Progenitor cell of endocrine pancreas (in vitro differentiated cells): ENCODE measurements at regions not wholly inside any gene's neighbourhood (a gene's known extent, or its start where the extent isn't known, plus 50 kb on each side); places are given as distances from the start of the nearest gene placed in this dataset.

Experiments
- DNase-seq: peaks from one replicate; pipeline ENCODE4 v3.0.0; 2021; ENCODE audit warnings: low spot score; ENCODE audit not compliant: unreplicated experiment
- H3K27ac Mint-ChIP-seq: 2 replicates; pipeline ENCODE4 v1.8.0; 2021; ENCODE audit warnings: mild to moderate bottlenecking, moderate library complexity, mixed read lengths
- H3K27me3 Mint-ChIP-seq: 2 replicates; pipeline ENCODE4 v1.8.0; 2021; ENCODE audit warnings: mixed read lengths
- H3K36me3 Mint-ChIP-seq: 2 replicates; pipeline ENCODE4 v1.8.0; 2022; ENCODE audit warnings: mixed read lengths; ENCODE audit not compliant: insufficient read depth
- H3K4me1 Mint-ChIP-seq: 2 replicates; pipeline ENCODE4 v1.8.0; 2021; ENCODE audit warnings: low read depth, mixed read lengths
- H3K4me3 Mint-ChIP-seq: 2 replicates; pipeline ENCODE4 v1.8.0; 2021; ENCODE audit warnings: low read depth, mild to moderate bottlenecking, moderate library complexity, mixed read lengths
- H3K9me3 Mint-ChIP-seq: 2 replicates; pipeline ENCODE4 v1.8.0; 2021; ENCODE audit warnings: low read depth, mixed read lengths
- CTCF ChIP-seq: fragments of 200-600 bp; sonication (generic); IDR thresholded peaks from one replicate; pipeline ENCODE4 v1.5.0; 2021; ENCODE audit warnings: antibody characterized with exemption, mild to moderate bottlenecking; ENCODE audit not compliant: unreplicated experiment

GRCh38 chr4:136737066-136737465, 795.2 kb downstream of the PCDH18 start:
- TF ChIP-seq CTCF: no peak
- DNase-seq: no peak
- H3K27ac Mint-ChIP-seq: no peak overlapping the region
- no peak overlapping the region for H3K4me3 Mint-ChIP-seq
- no peaks in the 10 kb centered on the region for H3K4me1 Mint-ChIP-seq
- H3K27me3 Mint-ChIP-seq: no peaks in the 10 kb centered on the region
- H3K9me3 Mint-ChIP-seq: no peaks in the 10 kb centered on the region
- H3K36me3 Mint-ChIP-seq: no peaks in the 10 kb centered on the region

GRCh38 chr4:136731025-136731424, 801.3 kb downstream of the PCDH18 start:
- Mint-ChIP-seq H3K27me3 (no peaks in the 10 kb centered on the region), H3K4me1 (no peaks in the 10 kb centered on the region), H3K9me3 (no peaks in the 10 kb centered on the region), H3K4me3 (no peak overlapping the region), H3K27ac (no peak overlapping the region), H3K36me3 (no peaks in the 10 kb centered on the region)
- no peak for TF ChIP-seq CTCF
- DNase-seq: no peak

- Mint-ChIP-seq H3K27me3 (no peaks in the 10 kb centered on the region), H3K36me3 (peaks cover 2% of the 10 kb centered on the region), H3K4me1 (no peaks in the 10 kb centered on the region), H3K9me3 (peaks cover 5% of the 10 kb centered on the region), H3K27ac (no peak overlapping the region), H3K4me3 (no peak overlapping the region)
- no peak for DNase-seq
- no peak for TF ChIP-seq CTCF
These were observed 806.8 kb downstream of the PCDH18 start for GRCh38 chr4:136725286-136726081.

GRCh38 chr4:136713140-136713539, 819.2 kb downstream of the PCDH18 start:
- Mint-ChIP-seq H3K27ac (no peak overlapping the region), H3K36me3 (no peaks in the 10 kb centered on the region), H3K27me3 (no peaks in the 10 kb centered on the region), H3K4me1 (peaks cover 2% of the 10 kb centered on the region), H3K9me3 (peaks cover 6% of the 10 kb centered on the region), H3K4me3 (no peak overlapping the region)
- no peak for DNase-seq
- no peak for TF ChIP-seq CTCF

GRCh38 chr4:136709897-136710296, 822.4 kb downstream of the PCDH18 start:
- Mint-ChIP-seq H3K4me3 (no peak overlapping the region), H3K36me3 (no peaks in the 10 kb centered on the region), H3K27me3 (no peaks in the 10 kb centered on the region), H3K4me1 (peaks cover 2% of the 10 kb centered on the region), H3K27ac (no peak overlapping the region), H3K9me3 (no peaks in the 10 kb centered on the region)
- no peak for TF ChIP-seq CTCF
- DNase-seq: no peak
